GM12872 (cell line): ENCODE measurements at regions not wholly inside any gene's neighbourhood (a gene's known extent, or its start where the extent isn't known, plus 50 kb on each side); places are given as distances from the start of the nearest gene placed in this dataset.

Source experiments
- CTCF ChIP-seq: IDR thresholded peaks from 3 replicates; pipeline ENCODE4 v1.5.1; 2011; ENCODE audit warnings: low read depth, mild to moderate bottlenecking, low read length, moderate library complexity; ENCODE audit not compliant: insufficient read depth

GRCh38 chr5:159632866-159633265, 283.4 kb upstream of the ADRA1B start:
- TF ChIP-seq CTCF = no peak

- no peak for TF ChIP-seq CTCF
Observed at GRCh38 chr5:159638481-159638880, 277.8 kb upstream of the ADRA1B start.

- TF ChIP-seq CTCF = no peak
Observed at GRCh38 chr5:159638954-159639559, 277.2 kb upstream of the ADRA1B start.

GRCh38 chr5:159639590-159639989, 276.7 kb upstream of the ADRA1B start:
- TF ChIP-seq CTCF = no peak

- TF ChIP-seq CTCF = no peak
Observed at GRCh38 chr5:159640446-159640845, 275.8 kb upstream of the ADRA1B start.

GRCh38 chr5:159640921-159641320, 275.4 kb upstream of the ADRA1B start:
- no peak for TF ChIP-seq CTCF

GRCh38 chr5:159641371-159642039, 274.8 kb upstream of the ADRA1B start:
- no peak for TF ChIP-seq CTCF
